ENCODE measurements at regions not wholly inside any gene's neighbourhood (a gene's known extent, or its start where the extent isn't known, plus 50 kb on each side); places are given as distances from the start of the nearest gene placed in this dataset.

- H2BK120ac ChIP-seq (replicated peaks; ENCODE audit: low read depth, low read length): peak overlapping the region; percentile 44
- no peaks in the 10 kb centered on the region for H3K36me3 ChIP-seq (ENCODE audit: control insufficient read depth in 2 of 4, insufficient read depth in 4 of 4, low read length in 3 of 4)
- CTCF ChIA-PET (ENCODE audit: partially characterized antibody): interaction anchor here (0.7 to 6.4 kb wide), 9 partner anchors 12 to 281 kb away, joined by 3 to 56 read pairs (median 4); no protein-coding TSS in a partner anchor
- H4K20me1 ChIP-seq (replicated peaks in 1 of 2; ENCODE audit: control insufficient read depth in 1 of 2, insufficient read depth in 2 of 2, low read length in 2 of 2): no peaks in the 10 kb centered on the region
- no peaks in the 10 kb centered on the region for H3K79me1 ChIP-seq (ENCODE audit: low read depth, low read length)
- H3K27ac ChIP-seq (ENCODE audit: low read depth, low read length): no peak overlapping the region
- 0 out of 2 replicates have a peak overlapping the region, but pooled peaks have one; percentile 0 for H2AFZ ChIP-seq (ENCODE audit: low read length)
- WGBS, 2 experiments (ENCODE audit: extremely low coverage in 1 of 2, insufficient coverage in 1 of 2, insufficient read length in 1 of 2, insufficient replicate concordance in 2 of 2, low coverage in 1 of 2, low lambda C conversion rate in 2 of 2, missing lambda C conversion rate in 1 of 2): 85% methylated on average over 12 of the region's 13 CpGs; no CpG with 5 or more reads in 1 of the 2 experiments
- no peak overlapping the region for H3K4me2 ChIP-seq (ENCODE audit: insufficient read depth in 1 of 2, low read depth in 2 of 2, low read length in 2 of 2)
- H2BK12ac ChIP-seq (ENCODE audit: low read depth, low read length): peak overlapping the region; percentile 95; the same call in 1 of the 2 replicates
- FAIRE-seq (no peak), DNase-seq (ENCODE audit: low read depth in 1 of 2, low spot score in 2 of 2) (no peak)
- H3K4me3 ChIP-seq (ENCODE audit: extremely low read depth in 1 of 4, insufficient read depth in 2 of 4, low read depth in 3 of 4, low read length in 4 of 4): no peak overlapping the region
- peak overlapping the region; percentile 93; the same call in 1 of the 2 replicates for H2BK20ac ChIP-seq (ENCODE audit: low read length)
- peaks cover 7 to 19% (median 9%) of the 10 kb centered on the region in 4 experiments for H3K4me1 ChIP-seq (replicated peaks in 1 of 4; ENCODE audit: control insufficient read depth in 3 of 4, insufficient read depth in 4 of 4, low read length in 3 of 4)
- H3K27me3 ChIP-seq (replicated peaks in 1 of 4; ENCODE audit: control insufficient read depth in 3 of 4, extremely low read depth in 1 of 4, insufficient read depth in 3 of 4, low read length in 3 of 4): no peaks in the 10 kb centered on the region
- peaks cover 4% of the 10 kb centered on the region for H3K23me2 ChIP-seq (ENCODE audit: low read depth, low read length)
- H3K9me3 ChIP-seq (ENCODE audit: insufficient read depth in 2 of 2, low read depth in 1 of 2, low read length in 1 of 2): no peaks in the 10 kb centered on the region
- TF ChIP-seq RNF2 (IDR thresholded peaks at IDR 0.05; ENCODE audit: borderline replicate concordance, low read depth, low read length, missing control alignments, poor library complexity, severe bottlenecking) (no peak), MAX (IDR thresholded peaks at IDR 0.05) (peak; percentile 55), CHD1 (IDR thresholded peaks at IDR 0.05; ENCODE audit: low read depth, low read length) (no peak)
- no peak overlapping the region for H2BK15ac ChIP-seq (ENCODE audit: low read length)
- H3K79me2 ChIP-seq (ENCODE audit: control insufficient read depth in 1 of 2, insufficient read depth in 2 of 2, low read length in 2 of 2): no peaks in the 10 kb centered on the region
- no peak overlapping the region for H3K9ac ChIP-seq (replicated peaks in 1 of 4; ENCODE audit: extremely low read depth in 1 of 4, low read depth in 3 of 4, low read length in 3 of 4)
- no peak overlapping the region for H3K23ac ChIP-seq (ENCODE audit: insufficient read length)
- no peak overlapping the region; the same call in 1 of the 2 replicates for H2BK5ac ChIP-seq (ENCODE audit: low read depth, low read length)
- H3K18ac ChIP-seq (ENCODE audit: extremely low read depth, low read length): peak overlapping the region; percentile 32
- no peak overlapping the region for H4K5ac ChIP-seq (ENCODE audit: insufficient read length, low read depth, low read length)
- H4K8ac ChIP-seq (ENCODE audit: extremely low read depth, insufficient read depth, low read length): no peak overlapping the region
- peak overlapping the region; percentile 65 for H3K4ac ChIP-seq (replicated peaks; ENCODE audit: insufficient read length, low read depth, low read length)
- H2AK5ac ChIP-seq (ENCODE audit: low read depth, low read length): no peak overlapping the region
- POLR2A ChIA-PET (ENCODE audit: partially characterized antibody): interaction anchor here (1.1 to 2.2 kb wide), 4 partner anchors 12 to 81 kb away, joined by 3 to 7 read pairs (median 4); no protein-coding TSS in a partner anchor
- peak overlapping the region; percentile 79 for H4K91ac ChIP-seq (replicated peaks; ENCODE audit: insufficient read length, low read length)
- no peak overlapping the region for H3K56ac ChIP-seq (replicated peaks; ENCODE audit: insufficient read length, low read depth, low read length)
- H3K14ac ChIP-seq (ENCODE audit: insufficient read length): no peak overlapping the region
Observed at GRCh38 chr21:34204481-34205439, 131.4 kb downstream of the MRPS6 start.

Data from H1 (cell line).